ENCODE measurements at regions not wholly inside any gene's neighbourhood (a gene's known extent, or its start where the extent isn't known, plus 50 kb on each side); places are given as distances from the start of the nearest gene placed in this dataset.
"Not testable (repeated sequence)": the region's sequence is repeated elsewhere in the genome, so short reads cannot be mapped to it uniquely, and the experiment has no call there.

- no peak for DNase-seq
Observed at GRCh38 chr2:105489168-105489878, 90.5 kb upstream of the FHL2 start.

DNA sequence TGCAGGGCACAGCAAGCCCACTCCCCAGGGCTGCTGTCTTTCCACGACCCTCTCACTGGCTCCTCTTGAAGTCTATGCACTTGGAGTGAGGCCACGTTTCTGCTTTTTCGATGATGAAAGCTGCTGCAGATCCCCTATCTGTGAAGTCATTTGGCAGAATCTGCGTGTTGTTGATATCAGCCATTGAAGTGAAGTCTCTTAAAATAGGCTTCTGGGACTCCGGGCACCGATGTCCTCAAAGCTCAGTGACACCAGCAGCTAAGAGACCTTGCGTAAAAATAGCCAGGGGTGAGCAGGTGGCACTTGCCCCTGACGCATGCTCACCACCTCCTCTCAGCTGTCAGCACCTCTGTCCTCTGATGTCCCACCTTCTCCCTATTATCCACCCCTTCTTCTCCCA, 89.4 kb upstream of the FHL2 start:
- no peak for DNase-seq

DNA sequence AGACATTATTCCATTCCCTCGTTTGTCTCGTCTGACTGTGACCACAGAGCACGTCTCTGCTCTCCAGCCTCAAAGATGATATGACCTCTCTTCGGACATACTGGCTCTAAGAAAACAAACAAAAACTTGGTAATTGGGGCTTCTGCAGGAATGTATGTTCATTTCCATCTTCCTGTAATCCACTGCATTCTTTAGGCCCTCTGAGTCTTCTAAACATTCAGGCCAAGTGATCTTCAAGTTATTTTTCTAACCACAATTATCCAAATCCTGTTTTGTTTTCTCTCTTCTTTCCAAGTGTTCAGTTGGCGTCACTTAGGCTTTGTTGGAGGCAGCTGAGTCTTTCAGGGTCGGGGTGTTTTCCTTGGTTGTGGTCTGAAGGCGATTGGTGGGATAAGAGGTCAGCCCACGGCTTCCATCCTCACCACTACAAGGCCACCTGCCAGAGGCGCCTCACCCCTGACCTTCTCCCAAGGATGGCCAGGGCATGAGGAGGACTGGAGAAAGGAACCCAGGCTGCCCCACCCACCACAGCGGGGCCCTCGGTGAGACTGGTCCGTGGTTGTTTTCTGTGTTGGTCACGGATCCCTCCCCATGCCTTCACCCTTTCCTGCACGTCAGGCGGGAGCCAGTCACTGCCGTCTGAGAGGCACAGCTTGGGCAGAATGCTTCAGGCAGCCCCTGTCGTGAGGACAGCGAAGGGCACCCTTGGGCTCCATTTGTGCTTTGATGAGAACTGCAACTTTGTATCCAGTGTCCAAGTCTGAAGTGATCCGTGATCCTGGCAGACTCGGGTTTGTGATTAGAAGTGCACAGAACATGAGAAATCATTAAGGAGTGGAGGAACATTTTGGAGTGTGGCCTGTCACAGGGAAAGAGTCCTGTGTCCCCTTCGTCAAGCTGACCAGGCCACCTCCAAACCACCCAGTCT, 88.6 kb upstream of the FHL2 start:
- no peak for DNase-seq

GRCh38 chr2:105486762-105487141, 87.9 kb upstream of the FHL2 start:
- DNase-seq, result no peak

DNA sequence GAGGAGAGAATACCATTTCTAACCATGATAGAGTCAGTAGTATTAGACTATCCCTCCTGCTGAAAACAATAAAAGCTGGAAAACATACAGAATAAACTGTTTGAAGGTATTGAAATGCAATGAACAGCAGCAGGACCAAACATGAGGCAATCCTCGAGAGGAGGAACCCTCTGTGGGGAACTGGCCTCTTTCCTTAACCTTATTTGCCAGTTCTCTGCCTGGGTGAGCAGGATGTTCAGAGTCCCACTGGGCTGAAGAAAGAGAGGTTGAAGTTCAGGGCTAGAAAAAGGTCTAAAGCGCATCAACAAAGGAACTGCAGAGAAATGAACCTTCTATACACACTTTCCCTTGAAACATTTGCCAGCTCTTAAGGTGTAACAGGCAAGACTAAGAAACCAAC, 79.8 kb upstream of the FHL2 start:
- no peak for DNase-seq

DNA sequence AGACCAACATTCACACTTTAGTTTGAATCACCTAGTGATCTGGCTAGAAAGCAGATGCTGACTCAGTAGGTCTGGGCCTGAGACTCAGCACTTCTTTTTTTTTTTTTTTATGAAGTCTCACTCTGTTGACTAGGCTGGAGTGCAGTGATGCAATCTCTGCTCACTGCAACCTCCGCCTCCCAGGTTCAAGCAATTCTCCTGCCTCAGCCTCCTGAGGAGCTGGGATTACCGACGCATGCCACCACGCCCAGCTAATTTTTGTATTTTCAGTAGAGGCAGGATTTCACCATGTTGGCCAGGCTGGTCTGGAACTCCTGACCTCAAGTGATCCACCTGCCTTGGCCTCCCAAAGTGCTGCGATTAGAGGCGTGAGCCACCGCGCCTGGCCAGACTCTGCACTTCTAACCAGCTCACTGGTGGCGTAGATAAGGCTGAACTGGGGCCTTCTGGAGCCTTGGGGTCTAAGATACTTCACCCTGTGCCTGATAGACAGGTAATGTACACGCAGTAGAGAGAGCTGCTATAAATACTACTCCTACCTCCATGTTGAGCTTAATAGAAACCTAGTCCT, 78.3 kb upstream of the FHL2 start:
- DNase-seq, result not testable (repeated sequence)

GRCh38 chr2:105473011-105473410, 74.2 kb upstream of the FHL2 start:
- DNase-seq, result no peak

DNA sequence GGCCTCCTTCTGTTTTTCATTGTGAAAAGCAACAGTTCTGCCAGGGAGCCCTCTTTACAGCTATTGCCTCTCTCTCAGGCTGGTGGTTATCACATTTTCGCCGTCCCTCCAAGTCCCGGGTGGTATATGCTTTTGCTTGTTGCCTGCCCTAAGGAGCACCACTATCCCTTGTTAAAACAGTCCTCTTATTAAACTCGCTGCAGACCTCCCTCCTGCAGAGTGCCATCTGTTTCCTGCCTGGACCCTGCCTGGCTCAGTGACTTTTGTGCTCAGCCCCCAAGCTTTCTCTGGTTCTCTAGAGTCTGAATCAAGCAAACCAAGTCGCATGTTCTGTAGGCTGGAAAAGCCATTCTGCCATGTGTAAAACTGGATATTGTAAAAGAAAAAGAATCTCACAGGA, 72.1 kb upstream of the FHL2 start:
- no peak for DNase-seq

DNA sequence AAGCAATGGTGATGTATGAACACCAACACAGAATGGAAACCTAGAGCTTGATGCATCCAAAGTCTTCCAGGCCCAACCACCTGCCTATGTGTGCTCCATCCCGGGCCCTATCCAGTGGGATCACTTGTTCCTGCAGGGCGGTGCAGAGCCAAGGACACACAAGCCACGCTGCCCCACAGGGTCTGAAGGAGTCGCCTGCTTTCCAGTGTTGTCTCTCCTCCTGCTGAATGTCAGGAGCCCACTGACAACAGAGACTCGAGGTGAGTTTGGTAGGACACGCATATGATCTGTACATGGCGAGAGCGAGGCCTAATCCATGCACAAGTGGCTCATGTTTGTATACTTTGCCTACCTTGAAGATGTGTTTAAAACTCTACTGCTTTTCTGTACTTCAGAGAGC, 70.9 kb upstream of the FHL2 start:
- no peak for DNase-seq

DNA sequence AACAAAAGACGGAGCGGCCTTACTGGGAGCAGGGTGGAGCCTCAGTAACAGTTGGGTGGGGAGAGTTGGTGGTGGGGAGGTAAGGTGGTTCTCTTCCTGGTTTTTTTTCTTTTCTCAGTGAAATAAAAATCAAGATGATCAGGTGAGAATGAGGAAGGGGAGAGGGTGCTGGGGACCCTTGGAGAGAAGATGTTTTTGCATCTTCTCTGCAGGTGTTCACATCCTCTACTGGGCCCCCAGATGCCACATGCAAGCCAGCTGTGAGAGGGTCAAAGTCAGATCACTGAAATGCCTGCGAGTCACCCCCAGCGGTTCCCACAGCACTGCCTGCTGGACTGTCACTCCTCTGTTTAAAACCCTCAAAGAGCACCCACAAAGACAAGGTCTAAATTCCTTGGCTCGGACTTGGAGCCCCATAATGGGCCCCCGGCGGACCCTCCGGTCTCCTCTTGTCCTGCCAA, 69.8 kb upstream of the FHL2 start:
- no peak for DNase-seq

DNA sequence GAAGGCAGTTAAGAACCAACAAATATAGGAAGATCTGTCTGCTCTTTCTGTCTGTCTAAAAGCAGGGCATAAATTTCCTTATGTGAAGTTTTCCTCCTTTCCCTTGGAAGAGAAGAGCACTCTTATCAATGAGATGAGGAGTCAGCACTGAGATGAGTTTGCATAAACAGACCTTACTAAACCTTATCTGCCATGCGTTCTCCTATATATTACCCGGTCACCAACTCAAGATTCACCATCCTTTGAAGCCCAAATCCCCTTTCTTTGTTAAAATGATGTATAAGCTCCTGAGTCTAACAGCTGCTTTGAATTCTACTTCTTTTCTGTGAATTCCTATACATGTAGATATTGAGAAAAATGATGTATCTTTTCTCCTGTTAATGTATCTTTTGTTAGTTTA, 65.5 kb upstream of the FHL2 start:
- no peak for DNase-seq

DNA sequence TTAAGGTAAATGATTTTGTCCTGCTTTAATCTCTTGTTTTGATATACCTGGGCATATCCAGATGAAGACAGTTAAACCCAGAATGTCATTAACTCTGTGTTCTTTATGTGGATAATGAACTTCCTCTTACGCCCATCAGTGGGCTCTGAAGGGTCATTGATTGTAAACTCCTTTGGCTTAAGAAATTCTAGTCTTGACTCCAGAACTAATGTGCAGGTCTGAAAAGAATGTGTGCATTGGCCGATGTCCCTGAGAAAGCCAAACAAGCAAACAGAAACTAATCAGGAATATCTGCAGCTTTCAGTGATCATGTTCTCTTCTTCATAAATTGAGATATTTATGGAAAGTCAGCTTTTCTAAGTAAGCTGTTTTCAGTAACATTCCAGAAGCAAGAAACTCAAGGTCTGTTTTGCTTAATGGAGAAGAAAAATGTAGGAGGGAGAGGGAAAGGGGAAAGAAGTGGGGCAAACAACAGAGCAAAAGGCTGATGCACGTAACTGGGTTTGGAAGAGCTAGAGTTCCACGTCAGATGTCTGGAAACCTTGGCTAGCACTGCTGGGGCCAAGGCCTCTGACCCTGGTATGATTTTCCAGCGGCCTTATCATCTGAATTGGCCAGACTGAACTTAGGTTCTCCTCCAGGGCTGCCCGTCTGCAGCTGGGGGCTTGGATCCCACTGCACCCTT, 61.3 kb upstream of the FHL2 start:
- no peak for DNase-seq

GRCh38 chr2:105458076-105458475, 59.2 kb upstream of the FHL2 start:
- DNase-seq, result no peak

DNA sequence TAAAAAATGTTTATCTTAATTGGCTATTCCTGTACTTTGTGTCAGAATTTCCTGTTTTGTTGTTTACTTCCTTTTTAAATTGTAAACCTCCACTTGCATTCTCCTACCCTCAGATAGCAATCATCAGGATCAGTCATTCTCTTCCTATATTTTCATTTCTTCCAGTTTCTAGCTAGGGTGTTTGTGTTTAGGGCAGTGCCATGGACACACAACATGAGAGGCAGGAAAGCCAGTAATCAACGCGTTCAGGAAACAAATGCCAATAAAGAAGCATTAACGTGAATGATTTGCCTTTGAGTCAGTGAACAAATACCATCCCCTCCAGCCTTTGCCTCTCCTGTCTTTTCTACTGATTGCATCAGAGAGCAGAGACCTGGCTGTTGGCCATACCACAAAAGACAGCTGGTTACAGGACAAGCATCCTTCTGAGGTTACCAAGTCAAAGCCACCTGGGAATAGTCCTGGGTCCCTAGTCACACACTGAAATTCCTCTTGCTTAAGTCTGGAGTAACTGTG, 56.7 kb upstream of the FHL2 start:
- no peak for DNase-seq

DNA sequence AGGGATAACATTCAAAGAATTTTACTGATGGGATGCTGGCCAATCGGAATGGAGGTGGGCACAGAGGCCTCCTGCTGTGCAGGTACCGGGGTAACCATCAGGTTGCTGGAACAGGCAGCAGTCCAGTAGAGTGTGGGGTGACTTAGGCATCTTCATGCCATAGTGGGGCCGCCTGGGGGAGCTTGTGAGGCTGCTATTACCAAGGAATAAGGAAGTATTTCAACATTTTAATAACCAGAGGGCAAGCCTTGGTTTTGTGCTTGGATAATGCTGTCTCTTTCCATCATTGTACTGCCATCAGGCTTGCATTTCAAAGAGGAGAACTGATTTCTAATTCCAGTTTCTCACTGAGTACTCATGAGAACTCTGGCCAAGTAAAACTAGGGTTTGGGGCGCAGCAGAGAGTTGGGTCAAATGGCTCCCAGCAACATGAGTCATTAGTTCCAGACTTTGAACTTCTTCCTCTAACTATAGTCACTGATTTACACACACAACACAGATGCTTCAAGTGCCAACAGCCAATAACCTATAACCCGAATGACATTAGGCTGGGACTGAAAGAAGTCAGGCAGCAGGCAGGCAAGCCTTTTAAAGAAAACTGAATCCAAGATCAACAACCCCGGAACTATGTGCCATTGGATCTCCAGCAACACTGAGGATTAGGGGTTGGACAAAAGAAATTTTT, 56.1 kb upstream of the FHL2 start:
- DNase-seq, result no peak

- no peak for DNase-seq
Observed at GRCh38 chr2:105451571-105452166, 52.8 kb upstream of the FHL2 start.

- no peak for DNase-seq
Observed at GRCh38 chr2:105450471-105450870, 51.6 kb upstream of the FHL2 start.

GRCh38 chr2:105449076-105449475, 50.2 kb upstream of the FHL2 start:
- no peak for DNase-seq

Data from activated CD4-positive, CD25-positive, alpha-beta regulatory T cell (primary cell).